ENCODE measurements at regions not wholly inside any gene's neighbourhood (a gene's known extent, or its start where the extent isn't known, plus 50 kb on each side); places are given as distances from the start of the nearest gene placed in this dataset.

- no peak for ATAC-seq (ENCODE audit: insufficient read depth, low read depth)
- peaks cover 3% of the 10 kb centered on the region for H3K27me3 ChIP-seq (ENCODE audit: insufficient read depth, low read length, poor library complexity)
Observed at GRCh38 chr3:14277557-14277956, 98.9 kb downstream of the LSM3 start.

GRCh38 chr3:14278265-14278798, 99.7 kb downstream of the LSM3 start:
- Histone ChIP-seq H3K79me2 (ENCODE audit: insufficient read depth, low read length) (no peaks in the 10 kb centered on the region), H4K20me1 (ENCODE audit: insufficient read depth, low read length) (no peaks in the 10 kb centered on the region), H3K4me2 (ENCODE audit: insufficient read depth, low read length) (no peak overlapping the region), H2AFZ (ENCODE audit: low read depth, low read length) (no peak overlapping the region), H3K4me1 (ENCODE audit: insufficient read depth, low read length) (no peaks in the 10 kb centered on the region), H3K4me3 (ENCODE audit: low read depth in 1 of 2, low read length in 2 of 2) (no peak overlapping the region), H3K9me3 (ENCODE audit: insufficient read depth, low read length, severe bottlenecking) (no peaks in the 10 kb centered on the region), H3K27me3 (ENCODE audit: insufficient read depth, low read length, poor library complexity) (peaks cover 7% of the 10 kb centered on the region), H3K27ac (ENCODE audit: low read length) (no peak overlapping the region), H3K36me3 (ENCODE audit: insufficient read depth, low read length) (no peaks in the 10 kb centered on the region), H3K9ac (ENCODE audit: low read depth, low read length) (no peak overlapping the region)
- TF ChIP-seq EZH2 (IDR thresholded peaks at IDR 0.05; ENCODE audit: borderline replicate concordance, low read depth, low read length, severe bottlenecking) (no peak), CTCF (IDR thresholded peaks at IDR 0.05; ENCODE audit: borderline replicate concordance, extremely low read depth, low read length, poor library complexity, severe bottlenecking) (no peak)
- ATAC-seq (ENCODE audit: insufficient read depth, low read depth) = no peak; the same call in 2 of the 3 replicates
- no peak for DNase-seq

More at GRCh38 chr3:14277557-14277956, 98.9 kb downstream of the LSM3 start:
- H3K79me2 ChIP-seq (ENCODE audit: insufficient read depth, low read length) = no peaks in the 10 kb centered on the region
- no peaks in the 10 kb centered on the region for H3K36me3 ChIP-seq (ENCODE audit: insufficient read depth, low read length)
- DNase-seq = no peak
- no peaks in the 10 kb centered on the region for H4K20me1 ChIP-seq (ENCODE audit: insufficient read depth, low read length)
- no peak overlapping the region for H2AFZ ChIP-seq (ENCODE audit: low read depth, low read length)
- H3K9ac ChIP-seq (ENCODE audit: low read depth, low read length) = no peak overlapping the region
- no peak overlapping the region for H3K4me3 ChIP-seq (ENCODE audit: low read depth in 1 of 2, low read length in 2 of 2)
- no peak overlapping the region for H3K4me2 ChIP-seq (ENCODE audit: insufficient read depth, low read length)
- no peaks in the 10 kb centered on the region for H3K4me1 ChIP-seq (ENCODE audit: insufficient read depth, low read length)
- TF ChIP-seq CTCF (IDR thresholded peaks at IDR 0.05; ENCODE audit: borderline replicate concordance, extremely low read depth, low read length, poor library complexity, severe bottlenecking) = no peak
- TF ChIP-seq EZH2 (IDR thresholded peaks at IDR 0.05; ENCODE audit: borderline replicate concordance, low read depth, low read length, severe bottlenecking) = no peak
- no peaks in the 10 kb centered on the region for H3K9me3 ChIP-seq (ENCODE audit: insufficient read depth, low read length, severe bottlenecking)
- H3K27ac ChIP-seq (ENCODE audit: low read length) = no peak overlapping the region

GRCh38 chr3:14278799-14279625, 100.4 kb downstream of the LSM3 start:
- no peak overlapping the region for H3K27ac ChIP-seq (ENCODE audit: low read length)
- H3K9ac ChIP-seq (ENCODE audit: low read depth, low read length) = no peak overlapping the region
- no peak overlapping the region for H3K4me2 ChIP-seq (ENCODE audit: insufficient read depth, low read length)

More at GRCh38 chr3:14278799-14279625, 100.4 kb downstream of the LSM3 start:
- peaks cover 7% of the 10 kb centered on the region for H3K27me3 ChIP-seq (ENCODE audit: insufficient read depth, low read length, poor library complexity)
- H2AFZ ChIP-seq (ENCODE audit: low read depth, low read length) = no peak overlapping the region
- no peaks in the 10 kb centered on the region for H3K79me2 ChIP-seq (ENCODE audit: insufficient read depth, low read length)
- no peak for DNase-seq
- H3K4me1 ChIP-seq (ENCODE audit: insufficient read depth, low read length) = no peaks in the 10 kb centered on the region
- ATAC-seq (ENCODE audit: insufficient read depth, low read depth) = no peak
- TF ChIP-seq EZH2 (IDR thresholded peaks at IDR 0.05; ENCODE audit: borderline replicate concordance, low read depth, low read length, severe bottlenecking) (no peak), CTCF (IDR thresholded peaks at IDR 0.05; ENCODE audit: borderline replicate concordance, extremely low read depth, low read length, poor library complexity, severe bottlenecking) (no peak)
- H3K36me3 ChIP-seq (ENCODE audit: insufficient read depth, low read length) = no peaks in the 10 kb centered on the region
- no peaks in the 10 kb centered on the region for H3K9me3 ChIP-seq (ENCODE audit: insufficient read depth, low read length, severe bottlenecking)
- no peaks in the 10 kb centered on the region for H4K20me1 ChIP-seq (ENCODE audit: insufficient read depth, low read length)
- no peak overlapping the region for H3K4me3 ChIP-seq (ENCODE audit: low read depth in 1 of 2, low read length in 2 of 2)

Measured in DND-41 (cell line).